Activated naive CD8-positive, alpha-beta T cell treated with anti-CD3 and anti-CD28 coated beads, Interleukin-2, amount 10 ng/mL, durations not matched to agents 7 days and 5 days (primary cell): ENCODE measurements at regions not wholly inside any gene's neighbourhood (a gene's known extent, or its start where the extent isn't known, plus 50 kb on each side); places are given as distances from the start of the nearest gene placed in this dataset.

ENCODE experiments used
- ATAC-seq: fragments of 150-1000 bp; cut with Tn5 transposase; one replicate; pipeline ENCODE4 v1.10.0; 2021; ENCODE audit warnings: low read depth, moderate library complexity
- POLR2A ChIA-PET: fragments of 350-600 bp; sonication (Branson Sonifier 250); formaldehyde crosslinking; loops from one replicate; lab custom pipeline; 2021; ENCODE audit warnings: antibody characterized with exemption; lab: Charles Lee
- DNase-seq: peaks from one replicate; pipeline ENCODE4 v3.0.0; 2021
- H3K27ac Mint-ChIP-seq: one replicate; pipeline ENCODE4 v1.8.0; 2022; ENCODE audit warnings: mild to moderate bottlenecking, mixed read lengths
- H3K27me3 Mint-ChIP-seq: one replicate; pipeline ENCODE4 v1.8.0; 2022; ENCODE audit warnings: mild to moderate bottlenecking, moderate library complexity, mixed read lengths
- H3K36me3 Mint-ChIP-seq: one replicate; pipeline ENCODE4 v1.8.0; 2021; ENCODE audit warnings: mild to moderate bottlenecking, mixed read lengths
- H3K4me1 Mint-ChIP-seq: one replicate; pipeline ENCODE4 v1.8.0; 2021; ENCODE audit warnings: mixed read lengths
- H3K4me3 Mint-ChIP-seq: one replicate; pipeline ENCODE4 v1.8.0; 2022; ENCODE audit warnings: mild to moderate bottlenecking, moderate library complexity, mixed read lengths
- H3K9me3 Mint-ChIP-seq: one replicate; pipeline ENCODE4 v1.8.0; 2021; ENCODE audit warnings: mixed read lengths

DNA sequence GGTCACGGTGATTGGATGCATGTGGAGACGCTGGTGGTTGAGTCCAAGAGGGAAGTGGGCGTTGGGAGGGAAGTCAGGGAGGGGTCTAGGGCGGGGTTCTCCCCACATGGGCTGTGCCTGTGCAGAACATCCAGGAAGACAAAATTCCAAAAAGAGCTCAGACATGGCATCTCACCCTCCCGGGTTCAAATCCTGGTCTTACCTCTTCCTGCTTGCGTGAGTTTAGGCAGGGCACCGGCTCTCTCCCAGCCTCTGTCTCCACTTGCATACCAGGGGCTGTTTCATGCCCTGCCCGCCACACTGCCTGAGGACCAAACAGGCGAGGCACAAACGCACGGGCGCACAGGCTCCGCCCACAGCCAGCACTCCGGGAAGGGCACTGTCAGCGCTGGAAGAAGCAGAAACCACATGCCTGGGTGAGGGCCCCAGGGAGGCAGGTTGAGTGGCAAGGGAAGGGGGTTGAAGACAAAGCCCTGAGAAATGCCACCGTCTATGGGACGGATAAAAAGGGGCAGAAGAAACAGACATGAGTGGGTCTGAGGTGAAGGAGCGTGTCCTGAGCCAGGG is 123.6 kb upstream of the SOX1 start:
- Mint-ChIP-seq H3K36me3 (no peaks in the 10 kb centered on the region), H3K9me3 (no peaks in the 10 kb centered on the region), H3K4me1 (no peaks in the 10 kb centered on the region), H3K27me3 (no peaks in the 10 kb centered on the region), H3K27ac (no peak overlapping the region), H3K4me3 (no peak overlapping the region)
- ATAC-seq (no peak), DNase-seq (no peak)
- POLR2A ChIA-PET: no interaction called here

DNA sequence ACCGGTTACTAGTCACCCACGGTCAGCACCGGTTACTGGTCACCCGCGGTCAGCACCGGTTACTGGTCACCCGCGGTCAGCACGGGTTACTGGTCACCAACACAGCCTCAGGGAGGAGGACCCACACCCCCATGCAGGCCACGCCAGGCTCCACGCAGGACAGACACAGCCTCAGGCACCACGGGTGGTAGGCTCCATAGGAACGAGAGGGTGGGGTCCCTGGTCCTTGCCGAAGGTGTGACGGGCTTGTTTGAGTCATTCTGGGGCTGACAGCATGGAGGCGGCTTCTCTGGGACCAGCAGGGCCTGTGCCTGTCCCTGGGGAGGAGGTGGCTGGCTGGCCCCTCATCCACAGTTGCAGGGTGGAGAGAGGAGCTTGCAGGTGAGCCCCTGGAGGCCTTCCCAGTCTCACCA is 122.8 kb upstream of the SOX1 start:
- POLR2A ChIA-PET: no interaction called here
- Mint-ChIP-seq H3K27ac (no peak overlapping the region), H3K4me3 (no peak overlapping the region), H3K27me3 (no peaks in the 10 kb centered on the region), H3K36me3 (no peaks in the 10 kb centered on the region), H3K9me3 (no peaks in the 10 kb centered on the region), H3K4me1 (no peaks in the 10 kb centered on the region)
- DNase-seq (no peak), ATAC-seq (no peak)

DNA sequence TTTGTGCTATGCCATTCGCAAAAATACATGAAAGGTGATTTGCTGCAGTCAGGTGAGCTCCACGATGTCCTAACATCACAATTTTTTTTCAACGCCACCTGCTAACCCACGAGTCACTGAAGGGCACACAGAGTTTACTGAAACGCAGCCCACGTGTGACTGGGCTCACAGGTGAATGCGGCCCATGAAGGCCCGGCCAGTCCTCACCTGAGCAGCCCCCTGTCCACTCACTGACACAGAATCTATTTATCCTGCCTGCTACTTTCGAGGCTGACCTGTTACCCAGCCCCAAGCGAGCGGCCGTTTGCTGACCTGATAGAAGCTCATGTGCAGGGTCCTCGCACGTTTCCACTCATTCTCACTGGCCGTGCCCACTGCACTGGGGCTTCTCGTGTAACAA is 121.9 kb upstream of the SOX1 start:
- Mint-ChIP-seq H3K4me3 (no peak overlapping the region), H3K4me1 (no peaks in the 10 kb centered on the region), H3K36me3 (no peaks in the 10 kb centered on the region), H3K27me3 (no peaks in the 10 kb centered on the region), H3K9me3 (no peaks in the 10 kb centered on the region), H3K27ac (no peak overlapping the region)
- POLR2A ChIA-PET: no interaction called here
- no peak for DNase-seq
- ATAC-seq: no peak

DNA sequence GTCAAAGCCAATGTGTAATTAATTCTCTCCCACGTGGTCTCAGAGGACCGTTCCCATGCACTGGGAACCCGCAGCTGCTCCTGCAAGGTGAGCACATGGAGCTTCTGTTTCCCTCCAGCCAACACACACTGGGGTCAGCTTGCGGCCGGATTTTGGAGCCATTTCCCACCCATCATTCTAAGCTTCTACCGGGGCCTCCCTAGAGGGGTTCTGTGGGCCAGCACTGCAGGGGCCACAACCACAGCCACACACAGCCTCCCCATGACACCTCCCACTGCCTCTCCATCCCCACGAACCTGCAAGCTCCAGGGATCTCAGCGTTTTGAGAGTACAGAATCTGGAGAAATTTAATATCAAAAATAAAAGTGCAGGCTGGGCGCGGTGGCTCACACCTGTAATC is 120.7 kb upstream of the SOX1 start:
- H3K4me1 Mint-ChIP-seq: no peaks in the 10 kb centered on the region
- no peaks in the 10 kb centered on the region for H3K9me3 Mint-ChIP-seq
- DNase-seq (no peak), ATAC-seq (no peak)
- no peaks in the 10 kb centered on the region for H3K27me3 Mint-ChIP-seq
- H3K36me3 Mint-ChIP-seq: no peaks in the 10 kb centered on the region
- POLR2A ChIA-PET: no interaction called here
- no peak overlapping the region for H3K27ac Mint-ChIP-seq
- H3K4me3 Mint-ChIP-seq: no peak overlapping the region

- Mint-ChIP-seq H3K27me3 (no peaks in the 10 kb centered on the region), H3K36me3 (no peaks in the 10 kb centered on the region), H3K27ac (no peak overlapping the region), H3K4me3 (no peak overlapping the region), H3K9me3 (no peaks in the 10 kb centered on the region), H3K4me1 (no peaks in the 10 kb centered on the region)
- no peak for DNase-seq
- POLR2A ChIA-PET: no interaction called here
- ATAC-seq: no peak
Observed at GRCh38 chr13:111947026-111947810, 119.7 kb upstream of the SOX1 start.

GRCh38 chr13:111947876-111948275 is 119.1 kb upstream of the SOX1 start:
- H3K36me3 Mint-ChIP-seq: no peaks in the 10 kb centered on the region
- no peak for DNase-seq
- no peak for ATAC-seq
- no peak overlapping the region for H3K4me3 Mint-ChIP-seq
- POLR2A ChIA-PET: no interaction called here
- no peaks in the 10 kb centered on the region for H3K9me3 Mint-ChIP-seq
- no peak overlapping the region for H3K27ac Mint-ChIP-seq
- no peaks in the 10 kb centered on the region for H3K4me1 Mint-ChIP-seq
- no peaks in the 10 kb centered on the region for H3K27me3 Mint-ChIP-seq

- Mint-ChIP-seq H3K4me3 (no peak overlapping the region), H3K27me3 (no peaks in the 10 kb centered on the region), H3K27ac (no peak overlapping the region), H3K9me3 (no peaks in the 10 kb centered on the region), H3K4me1 (no peaks in the 10 kb centered on the region), H3K36me3 (no peaks in the 10 kb centered on the region)
- DNase-seq (no peak), ATAC-seq (no peak)
- POLR2A ChIA-PET: no interaction called here
Observed at GRCh38 chr13:111948281-111948680, 118.7 kb upstream of the SOX1 start.

- H3K27ac Mint-ChIP-seq: no peak overlapping the region
- POLR2A ChIA-PET: no interaction called here
- no peaks in the 10 kb centered on the region for H3K27me3 Mint-ChIP-seq
- no peak for DNase-seq
- no peaks in the 10 kb centered on the region for H3K9me3 Mint-ChIP-seq
- no peak overlapping the region for H3K4me3 Mint-ChIP-seq
- H3K36me3 Mint-ChIP-seq: no peaks in the 10 kb centered on the region
- H3K4me1 Mint-ChIP-seq: no peaks in the 10 kb centered on the region
- no peak for ATAC-seq
Observed at GRCh38 chr13:111948811-111949210, 118.1 kb upstream of the SOX1 start.

- POLR2A ChIA-PET: no interaction called here
- Mint-ChIP-seq H3K4me1 (no peaks in the 10 kb centered on the region), H3K36me3 (no peaks in the 10 kb centered on the region), H3K27me3 (no peaks in the 10 kb centered on the region), H3K9me3 (no peaks in the 10 kb centered on the region), H3K27ac (no peak overlapping the region), H3K4me3 (no peak overlapping the region)
- ATAC-seq (no peak), DNase-seq (no peak)
Observed at GRCh38 chr13:111949311-111949710, 117.6 kb upstream of the SOX1 start.

DNA sequence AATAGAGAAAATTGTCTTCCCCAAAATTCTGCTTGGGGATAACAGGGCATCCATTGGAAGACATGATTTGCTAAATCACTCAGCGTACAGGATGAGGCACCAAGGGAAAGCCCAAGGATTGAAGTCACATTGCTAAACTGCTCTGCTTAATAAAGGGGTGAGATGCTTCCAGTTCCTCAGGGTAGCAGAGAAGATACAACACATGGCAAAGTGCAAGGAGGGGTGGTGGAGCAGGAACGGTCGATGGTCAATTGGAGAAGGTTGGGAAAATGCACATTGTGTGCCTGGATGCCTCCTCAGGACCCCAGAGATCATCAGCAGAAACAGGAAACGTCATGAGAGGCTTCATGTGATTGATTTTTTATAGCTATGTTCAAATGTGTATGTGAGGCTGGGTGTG is 116.3 kb upstream of the SOX1 start:
- POLR2A ChIA-PET: no interaction called here
- ATAC-seq (no peak), DNase-seq (no peak)
- Mint-ChIP-seq H3K4me1 (no peaks in the 10 kb centered on the region), H3K36me3 (no peaks in the 10 kb centered on the region), H3K9me3 (no peaks in the 10 kb centered on the region), H3K4me3 (no peak overlapping the region), H3K27me3 (no peaks in the 10 kb centered on the region), H3K27ac (no peak overlapping the region)

GRCh38 chr13:111952032-111952431 is 114.9 kb upstream of the SOX1 start:
- Mint-ChIP-seq H3K27me3 (no peaks in the 10 kb centered on the region), H3K4me3 (no peak overlapping the region)

DNA sequence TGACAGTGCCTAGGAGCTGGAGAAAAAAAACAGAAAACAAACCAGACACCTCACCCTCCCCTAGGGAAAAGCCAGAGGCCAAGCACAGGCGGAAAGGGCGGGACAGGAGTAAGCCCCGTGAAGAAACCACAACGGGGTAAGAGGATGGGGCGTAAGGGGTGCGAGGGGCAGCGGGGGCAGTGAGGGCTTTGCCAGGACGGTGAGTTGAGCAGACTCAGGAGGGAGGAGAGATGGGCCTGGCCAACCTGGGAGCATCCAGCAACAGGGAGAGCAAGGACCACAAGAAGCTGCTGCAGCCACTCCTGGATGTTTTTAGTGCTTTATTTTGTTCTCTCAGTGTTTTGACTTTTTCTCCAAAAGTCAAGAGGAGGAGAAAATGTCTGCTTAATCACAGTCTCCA is 114.1 kb upstream of the SOX1 start:
- Mint-ChIP-seq H3K27me3 (no peaks in the 10 kb centered on the region), H3K4me3 (no peak overlapping the region), H3K9me3 (peaks cover 1% of the 10 kb centered on the region), H3K4me1 (no peaks in the 10 kb centered on the region), H3K36me3 (no peaks in the 10 kb centered on the region), H3K27ac (no peak overlapping the region)
- ATAC-seq (no peak), DNase-seq (no peak)
- POLR2A ChIA-PET: no interaction called here

More at GRCh38 chr13:111952032-111952431, 114.9 kb upstream of the SOX1 start:
- no peaks in the 10 kb centered on the region for H3K9me3 Mint-ChIP-seq
- H3K4me1 Mint-ChIP-seq: no peaks in the 10 kb centered on the region
- no peak overlapping the region for H3K27ac Mint-ChIP-seq
- no peak for DNase-seq
- no peaks in the 10 kb centered on the region for H3K36me3 Mint-ChIP-seq
- ATAC-seq: no peak
- POLR2A ChIA-PET: no interaction called here

DNA sequence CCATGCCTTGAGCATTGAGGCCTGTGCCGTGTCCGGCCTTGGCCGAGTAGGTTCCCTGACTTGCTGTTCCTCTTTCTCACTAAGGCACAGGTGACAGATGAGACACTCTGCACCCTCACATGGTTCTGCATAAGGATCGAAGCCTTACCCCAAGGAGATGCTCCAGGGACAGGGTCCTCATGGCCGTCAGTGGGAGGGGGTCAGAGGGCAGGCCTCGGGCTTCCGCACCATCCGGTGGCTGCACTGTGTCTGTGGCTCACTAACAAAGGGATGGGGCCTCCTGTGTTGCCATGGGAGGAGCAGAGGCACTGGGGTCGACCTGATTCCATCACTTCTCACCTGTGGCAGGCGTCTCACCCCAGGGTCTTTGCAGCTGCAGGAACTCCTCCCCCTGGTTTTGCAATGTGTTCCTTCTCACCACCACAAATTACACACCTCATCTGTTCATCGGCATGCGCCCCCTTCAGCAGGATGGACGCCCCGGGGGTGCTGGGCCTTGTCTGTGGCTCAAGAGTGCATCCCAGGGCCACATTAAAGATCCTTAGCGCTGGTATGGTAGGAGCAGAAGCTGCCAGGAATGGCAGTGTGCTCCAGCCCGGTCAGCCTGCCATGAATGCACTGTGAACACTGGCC is 113.3 kb upstream of the SOX1 start:
- Mint-ChIP-seq H3K36me3 (no peaks in the 10 kb centered on the region), H3K4me3 (no peak overlapping the region), H3K9me3 (peaks cover 1% of the 10 kb centered on the region), H3K4me1 (no peaks in the 10 kb centered on the region), H3K27me3 (no peaks in the 10 kb centered on the region), H3K27ac (no peak overlapping the region)
- ATAC-seq (no peak), DNase-seq (no peak)
- POLR2A ChIA-PET: no interaction called here
